HG02852 (cell line): ENCODE measurements at regions not wholly inside any gene's neighbourhood (a gene's known extent, or its start where the extent isn't known, plus 50 kb on each side); places are given as distances from the start of the nearest gene placed in this dataset.

ENCODE experiments used
- ATAC-seq: cut with Tn5 transposase; IDR thresholded peaks from one replicate; pipeline ENCODE4 v1.9.1; 2021; ENCODE audit warnings: mild to moderate bottlenecking, moderate library complexity; ENCODE audit not compliant: unreplicated experiment

DNA sequence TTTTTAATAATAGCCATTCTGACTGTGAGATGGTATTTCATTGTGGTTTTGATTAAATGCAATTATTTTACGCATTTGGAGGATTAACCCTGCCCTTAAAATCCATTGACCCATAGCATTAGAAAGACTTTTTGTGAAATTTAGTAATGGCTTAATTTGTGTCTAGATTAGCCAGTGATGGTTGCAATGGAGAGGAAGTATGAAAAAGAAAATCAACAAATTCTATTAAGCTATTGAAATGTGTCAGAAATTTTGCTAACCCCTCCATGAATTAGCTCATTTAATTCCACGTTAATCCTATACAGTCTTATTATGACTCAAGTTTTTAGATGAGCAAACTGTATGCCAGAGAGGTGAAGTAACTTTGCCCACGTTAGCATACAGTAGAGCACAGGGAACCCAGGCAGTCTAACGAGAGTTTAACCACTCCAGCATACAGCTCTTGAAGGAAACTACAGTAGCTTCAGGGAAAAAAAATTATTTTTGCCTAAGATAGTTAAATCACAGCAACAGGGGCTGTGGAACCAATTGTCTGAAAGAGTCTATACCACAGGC, 158.2 kb upstream of the PPP2R2B start:
- no peak for ATAC-seq

DNA sequence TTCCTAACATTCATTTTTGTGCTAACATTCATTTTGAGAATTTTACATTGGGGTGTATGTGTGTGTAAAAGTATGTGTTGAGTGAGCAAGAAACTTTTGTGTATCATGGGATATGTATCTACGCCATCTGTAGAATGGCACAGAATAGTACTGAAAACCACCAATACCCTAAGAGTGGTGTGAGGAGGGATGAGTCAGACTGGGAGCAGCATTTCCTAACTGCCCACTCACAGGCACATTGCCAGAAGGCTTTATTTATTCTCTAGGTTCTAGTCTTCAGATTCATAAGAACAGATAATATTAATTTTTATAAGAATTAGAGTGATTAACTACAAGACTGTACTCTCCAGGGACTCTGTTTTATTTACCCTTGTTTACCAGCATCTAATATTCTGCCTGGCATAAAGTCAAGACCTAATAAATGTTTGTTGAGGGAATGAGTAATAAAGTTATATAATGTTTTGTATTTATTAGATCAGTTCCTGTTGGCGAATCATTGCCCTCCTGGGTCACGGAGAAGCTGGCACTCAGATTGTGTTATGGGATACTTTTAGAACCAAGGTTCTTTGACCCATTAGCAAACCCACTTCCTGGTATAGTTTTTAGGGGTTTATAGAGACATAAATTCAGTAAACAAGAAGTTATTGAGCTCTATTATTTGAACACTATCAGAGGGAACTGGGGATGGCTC, 159.1 kb upstream of the PPP2R2B start:
- ATAC-seq = no peak

DNA sequence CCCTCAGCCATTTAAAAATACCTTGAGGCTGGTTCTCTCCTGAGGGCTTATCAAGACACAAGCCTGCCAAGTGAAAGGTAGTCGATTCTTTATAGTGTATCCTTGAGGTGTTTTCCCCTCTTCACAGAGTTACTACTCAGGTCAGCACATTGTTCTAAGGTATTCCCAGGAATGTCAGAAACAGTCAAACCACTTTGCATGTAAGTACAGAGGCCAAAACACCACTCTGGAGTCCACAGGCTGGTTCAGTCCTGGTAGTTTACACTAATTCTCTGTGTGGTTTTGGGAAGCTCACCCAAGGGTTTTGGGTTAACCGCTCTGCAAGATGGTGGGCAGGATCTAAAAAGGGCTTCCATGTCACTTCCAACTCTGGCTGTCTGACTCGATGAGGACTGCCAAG, 162.3 kb upstream of the PPP2R2B start:
- no peak for ATAC-seq

GRCh38 chr5:147044572-147045273, 166.2 kb upstream of the PPP2R2B start:
- no peak for ATAC-seq

DNA sequence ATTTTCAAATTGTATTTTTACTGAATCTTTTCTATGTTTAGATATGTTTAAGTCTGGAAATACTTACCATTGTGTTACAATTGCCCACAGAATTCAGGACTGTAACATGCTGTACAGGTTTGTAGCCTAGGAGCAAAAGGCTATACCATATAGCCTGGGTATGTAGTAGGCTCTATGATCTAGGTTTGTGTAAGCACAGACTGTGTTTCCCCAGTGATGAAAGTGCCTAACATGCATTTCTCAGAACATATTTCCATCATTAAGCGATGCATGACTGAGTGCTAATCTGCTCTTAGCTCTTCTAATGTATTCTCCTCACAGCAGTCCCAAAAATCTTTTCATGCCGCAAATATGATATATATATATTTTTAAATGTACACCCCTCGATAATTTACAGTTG, 166.7 kb upstream of the PPP2R2B start:
- ATAC-seq = no peak

GRCh38 chr5:147046281-147046680, 167.7 kb upstream of the PPP2R2B start:
- ATAC-seq = no peak

DNA sequence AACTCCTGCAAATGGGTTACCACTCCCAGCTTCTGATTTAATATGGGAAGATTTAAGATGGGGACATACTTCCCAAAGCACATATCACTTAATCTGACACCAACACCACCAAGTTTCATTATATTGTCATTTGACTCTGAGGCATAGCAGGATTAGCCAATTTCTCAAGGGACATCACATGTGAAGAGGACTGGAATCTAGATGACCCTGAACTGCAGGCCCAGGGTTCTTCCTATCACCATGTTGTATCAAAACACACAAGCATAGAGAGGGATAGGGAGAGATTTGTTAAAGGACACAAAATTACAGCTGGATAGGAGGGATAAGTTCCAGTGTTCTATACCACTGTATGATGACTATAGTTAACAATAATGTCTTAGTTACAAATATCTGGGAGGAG, 168.3 kb upstream of the PPP2R2B start:
- no peak for ATAC-seq

- ATAC-seq = no peak
Measured at GRCh38 chr5:147049764-147050163, 171.2 kb upstream of the PPP2R2B start.

- ATAC-seq = no peak
Measured at GRCh38 chr5:147050172-147050571, 171.6 kb upstream of the PPP2R2B start.

- ATAC-seq = no peak
Measured at GRCh38 chr5:147051193-147051592, 172.6 kb upstream of the PPP2R2B start.

GRCh38 chr5:147052519-147052918, 174.0 kb upstream of the PPP2R2B start:
- no peak for ATAC-seq

DNA sequence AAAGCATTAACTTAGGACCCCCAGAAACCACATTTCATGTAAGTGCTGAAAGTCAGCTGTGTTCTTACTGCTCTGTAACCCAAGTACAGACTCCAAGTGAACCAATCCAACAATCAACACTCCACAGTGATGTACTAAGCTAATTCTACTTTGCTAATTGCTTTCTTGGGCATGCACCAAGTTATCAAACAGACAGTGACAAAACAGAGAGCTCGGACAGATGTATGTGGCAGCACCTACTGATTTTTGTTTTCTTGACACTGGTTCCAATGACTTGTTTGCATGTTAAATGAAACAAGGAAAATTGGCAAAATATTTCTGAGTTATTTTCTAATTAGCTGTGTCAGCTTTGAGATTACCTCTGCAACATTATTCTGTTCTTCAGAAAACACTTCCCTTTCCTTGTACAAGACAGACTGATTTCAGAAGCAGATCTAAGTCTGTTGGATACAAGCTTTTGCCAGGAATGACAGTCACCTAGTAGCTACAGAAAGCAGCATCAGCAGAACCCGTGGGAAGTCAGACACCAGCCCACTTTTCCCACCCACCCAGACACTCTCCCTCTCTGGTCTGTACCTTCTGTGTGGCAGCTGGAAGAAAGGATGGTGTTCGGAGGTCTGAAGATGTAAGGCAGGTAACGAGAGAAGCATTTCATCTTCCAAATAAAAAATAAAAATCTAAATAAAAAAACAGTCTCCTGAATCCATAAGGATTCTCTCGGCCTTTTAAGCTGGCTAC, 176.7 kb upstream of the PPP2R2B start:
- no peak for ATAC-seq

DNA sequence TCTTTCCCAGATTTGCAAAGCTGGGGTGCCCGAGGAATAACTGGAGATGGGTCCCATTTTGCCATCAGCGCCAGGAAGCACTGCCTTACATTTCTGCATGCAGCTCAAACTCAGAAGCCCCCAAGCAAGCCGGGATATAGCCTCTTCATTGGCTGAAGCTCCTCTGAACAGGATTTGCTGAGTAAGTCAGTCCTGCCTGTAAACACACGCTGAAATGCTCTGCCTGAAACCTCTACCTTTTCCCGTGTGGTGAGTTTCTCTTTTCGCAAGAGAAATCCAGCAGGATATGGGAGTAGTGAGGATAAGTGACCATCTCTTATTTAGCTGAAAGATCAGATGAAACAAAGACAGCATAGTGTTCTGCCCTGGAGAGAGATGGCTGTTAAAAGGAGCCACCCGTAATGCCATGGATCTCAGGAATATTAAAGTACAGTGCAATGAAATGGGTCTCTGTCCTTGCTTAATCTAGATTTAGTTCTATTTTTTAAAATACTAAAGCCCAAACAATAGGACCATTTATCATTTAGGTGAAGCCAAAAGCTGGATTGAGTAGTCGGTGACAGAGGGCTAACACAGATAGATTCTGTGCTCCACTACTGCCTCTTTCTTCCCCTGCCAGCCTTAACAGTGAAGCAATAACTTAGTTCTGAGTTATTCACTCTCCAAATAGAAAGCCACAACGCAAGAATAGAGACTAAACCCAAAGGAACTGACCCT, 177.5 kb upstream of the PPP2R2B start:
- ATAC-seq = no peak

GRCh38 chr5:147057051-147057450, 177.8 kb upstream of the STK32A start:
- no peak for ATAC-seq

DNA sequence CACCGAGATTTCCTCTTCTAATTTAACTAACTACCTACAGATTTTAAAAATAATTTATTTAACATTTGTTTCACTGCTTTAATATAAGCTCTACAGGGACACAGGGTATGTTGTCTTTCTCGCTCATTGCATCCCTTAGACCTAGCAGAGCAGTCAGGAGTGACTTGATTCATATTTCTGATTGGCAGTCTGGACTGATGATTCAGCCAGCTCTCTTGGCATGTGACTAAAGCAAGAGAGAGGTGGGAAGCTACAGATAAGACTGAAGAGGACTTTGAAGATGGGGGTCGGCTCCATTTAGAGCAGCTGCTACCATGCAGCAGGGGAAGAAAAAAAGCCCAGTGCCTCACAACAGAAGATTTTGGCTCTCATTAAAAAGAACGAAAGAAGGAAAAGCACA, 173.4 kb upstream of the STK32A start:
- no peak for ATAC-seq

DNA sequence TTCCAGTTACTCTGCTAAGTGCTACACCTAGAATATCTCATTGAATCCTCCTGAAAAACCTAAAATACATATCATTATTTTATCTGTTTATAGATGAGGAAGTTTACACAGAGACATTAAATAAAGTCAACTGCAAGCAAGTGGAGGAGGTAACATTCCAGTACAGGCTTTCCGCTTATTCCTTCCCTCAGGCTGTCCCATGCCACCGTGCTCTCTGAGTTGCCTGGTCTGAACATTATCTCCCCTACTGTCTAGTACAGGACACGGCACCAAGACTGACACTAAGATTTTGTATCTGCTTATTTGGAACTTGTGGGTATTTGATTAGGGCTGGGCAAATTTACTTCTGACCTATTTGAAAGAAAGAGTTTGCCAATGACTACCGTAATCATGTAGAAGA, 172.4 kb upstream of the STK32A start:
- no peak for ATAC-seq

GRCh38 chr5:147063943-147064342, 170.9 kb upstream of the STK32A start:
- ATAC-seq = no peak

DNA sequence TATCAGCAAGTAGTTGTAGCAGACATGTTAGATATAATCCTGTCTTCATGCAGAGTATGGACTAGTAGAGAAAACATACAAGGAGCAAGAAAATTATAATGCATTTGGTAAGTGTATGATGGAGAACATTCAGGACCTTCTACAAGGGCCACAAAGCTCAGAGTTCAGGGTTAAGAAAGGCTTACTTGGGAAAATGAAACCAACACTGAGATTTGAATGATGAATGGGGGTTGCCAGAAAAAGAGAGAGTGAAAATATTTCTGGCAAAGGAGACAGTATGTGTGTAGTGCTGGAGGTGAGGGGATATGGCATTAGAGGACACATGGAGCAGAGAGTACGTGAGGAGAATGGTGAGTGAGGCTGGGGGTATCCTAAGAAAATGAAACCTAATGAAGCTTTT, 169.8 kb upstream of the STK32A start:
- ATAC-seq = peak; percentile 76

DNA sequence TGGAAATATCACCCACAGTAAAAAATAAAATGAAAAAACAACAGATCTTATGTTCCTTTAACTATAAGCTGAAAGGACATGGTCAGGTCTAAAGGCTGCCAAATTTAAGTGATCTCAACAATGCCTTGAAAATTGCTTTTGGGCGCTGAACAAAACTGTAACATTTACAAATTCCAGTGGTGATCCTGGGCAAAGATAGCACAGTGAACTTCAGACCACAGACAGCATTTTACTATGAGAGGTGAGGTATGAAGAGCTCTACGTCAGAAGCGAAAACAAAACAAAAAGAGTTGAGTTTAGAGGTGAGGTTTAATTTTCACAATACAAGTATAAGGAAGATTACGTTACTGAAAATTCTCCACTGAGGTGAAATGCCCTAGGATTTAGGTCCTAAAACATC, 165.8 kb upstream of the STK32A start:
- no peak for ATAC-seq

GRCh38 chr5:147072622-147073021, 162.2 kb upstream of the STK32A start:
- ATAC-seq = no peak

DNA sequence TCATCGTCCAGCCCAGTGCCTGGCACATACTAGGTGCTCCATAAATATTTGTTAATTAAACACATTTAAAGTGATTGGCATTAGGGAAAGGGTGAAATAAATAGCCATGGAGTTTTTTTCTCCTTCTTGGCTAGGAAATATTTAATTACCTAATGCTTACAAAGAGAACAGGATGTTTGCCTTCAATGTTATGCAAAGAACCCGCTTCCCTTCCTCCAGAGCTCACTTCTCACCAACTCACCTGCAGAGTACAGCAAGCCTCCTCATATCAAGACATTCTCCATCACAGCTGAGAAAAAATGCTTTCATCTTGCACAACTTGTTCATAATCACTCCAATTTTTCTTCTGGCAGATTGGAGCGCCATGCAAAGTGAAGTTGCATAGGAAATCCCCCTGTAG, 161.7 kb upstream of the STK32A start:
- no peak for ATAC-seq
